ENCODE measurements at regions not wholly inside any gene's neighbourhood (a gene's known extent, or its start where the extent isn't known, plus 50 kb on each side); places are given as distances from the start of the nearest gene placed in this dataset.

- intact Hi-C loops (cut with DNase I) = no loop called here
- DNase-seq = no peak
These were observed 136.6 kb downstream of the RNF152 start for GRCh38 chr18:61756244-61756643.

GRCh38 chr18:61755555-61755954 lies 137.3 kb downstream of the RNF152 start:
- intact Hi-C loops (cut with DNase I) = no loop called here

DNA sequence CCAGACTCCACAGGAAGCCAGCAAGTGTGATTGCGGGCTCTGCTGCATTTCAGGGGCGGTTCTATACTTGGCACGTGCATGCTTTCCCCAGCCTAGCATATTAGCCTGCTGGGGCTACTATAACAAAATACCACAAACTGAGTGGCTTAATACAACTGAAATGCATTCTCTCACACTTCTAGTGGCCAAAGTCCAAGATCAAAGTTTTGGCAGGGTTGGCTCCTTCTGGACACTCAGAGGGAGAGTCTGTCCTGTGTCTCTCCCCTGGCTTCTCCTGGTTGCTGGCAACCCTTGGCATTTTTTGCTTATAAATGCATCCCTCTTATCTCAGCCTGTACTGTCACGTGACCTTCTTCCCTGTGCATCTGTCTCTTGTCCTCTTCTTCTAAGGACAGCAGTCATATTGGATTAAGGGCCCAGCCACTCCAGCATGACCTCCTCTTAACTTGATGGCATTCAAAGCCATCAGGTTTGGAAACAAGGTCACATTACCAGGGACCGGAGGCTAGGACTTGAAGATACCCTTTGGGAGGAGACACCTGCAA lies 138.7 kb downstream of the RNF152 start:
- no peak for DNase-seq
- intact Hi-C loops (cut with DNase I) = no loop called here

More at GRCh38 chr18:61755555-61755954, 137.3 kb downstream of the RNF152 start:
- no peak for DNase-seq

- DNase-seq = no peak
- intact Hi-C loops (cut with DNase I) = no loop called here
These were observed 139.4 kb downstream of the RNF152 start for GRCh38 chr18:61753373-61753772.

DNA sequence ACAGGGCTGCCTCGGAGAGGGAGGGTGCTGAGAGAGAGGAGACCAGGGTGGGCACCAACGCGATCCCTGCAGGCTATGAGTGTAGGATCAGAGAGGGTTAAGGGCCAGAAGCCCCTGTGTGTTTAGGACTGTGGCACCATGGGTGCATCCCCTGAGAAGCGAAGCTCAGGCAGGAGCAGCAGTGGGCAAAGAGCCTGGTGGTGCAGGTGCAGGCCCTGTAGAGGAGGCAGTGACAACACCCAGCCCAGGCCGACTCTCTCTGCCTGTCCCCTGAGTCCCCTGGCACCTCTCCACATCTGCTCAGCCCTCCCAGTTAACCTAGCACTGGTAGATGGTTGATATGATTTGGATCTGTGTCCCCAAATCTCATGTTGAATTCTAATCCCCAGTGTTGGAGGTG lies 139.8 kb downstream of the RNF152 start:
- intact Hi-C loops (cut with DNase I) = no loop called here
- DNase-seq = peak in 2 of 10 donors; percentile 58 to 62

DNA sequence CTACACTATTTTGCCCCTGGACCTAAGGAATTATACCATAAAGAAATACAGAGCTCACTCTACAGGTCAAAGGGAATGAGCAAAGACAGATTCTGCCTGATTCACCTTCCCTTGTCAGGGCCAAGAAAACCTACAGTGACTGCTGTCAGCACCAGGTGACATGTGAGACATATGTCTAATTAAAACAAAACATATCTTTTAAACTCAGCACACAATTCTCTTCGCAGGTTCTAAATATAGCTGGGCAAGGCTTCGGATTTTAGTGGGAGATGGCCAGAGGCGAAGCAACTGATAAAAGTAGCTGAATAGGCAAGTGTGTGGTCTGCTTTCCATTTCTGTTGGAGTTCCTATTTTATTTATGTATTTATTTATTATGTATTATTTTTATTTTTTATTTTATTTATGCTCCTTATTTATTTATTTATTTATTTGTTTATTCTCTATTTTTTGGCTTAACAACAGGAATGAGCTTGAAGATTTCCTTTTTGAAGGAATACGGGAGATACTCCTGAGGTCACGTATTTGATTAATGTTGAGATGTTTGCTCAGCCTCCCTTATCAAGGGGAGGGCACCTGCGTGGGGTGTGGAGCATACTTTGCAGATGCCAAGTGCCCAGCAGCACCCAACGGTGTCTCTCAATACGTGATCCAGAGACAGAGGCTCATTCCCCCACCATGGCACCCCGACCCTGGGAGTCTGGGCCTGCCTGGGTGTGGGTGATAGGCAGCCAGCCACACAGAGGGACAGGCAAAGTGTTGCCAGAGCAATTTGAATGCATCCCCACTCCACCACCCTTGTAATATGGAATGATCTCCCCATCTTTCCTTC lies 141.8 kb downstream of the RNF152 start:
- intact Hi-C loops (cut with DNase I) = no loop called here
- peak in 2 of 10 donors; percentile 49 to 50 for DNase-seq

GRCh38 chr18:61749546-61749945 lies 143.3 kb downstream of the RNF152 start:
- DNase-seq = no peak
- intact Hi-C loops (cut with DNase I) = no loop called here

DNA sequence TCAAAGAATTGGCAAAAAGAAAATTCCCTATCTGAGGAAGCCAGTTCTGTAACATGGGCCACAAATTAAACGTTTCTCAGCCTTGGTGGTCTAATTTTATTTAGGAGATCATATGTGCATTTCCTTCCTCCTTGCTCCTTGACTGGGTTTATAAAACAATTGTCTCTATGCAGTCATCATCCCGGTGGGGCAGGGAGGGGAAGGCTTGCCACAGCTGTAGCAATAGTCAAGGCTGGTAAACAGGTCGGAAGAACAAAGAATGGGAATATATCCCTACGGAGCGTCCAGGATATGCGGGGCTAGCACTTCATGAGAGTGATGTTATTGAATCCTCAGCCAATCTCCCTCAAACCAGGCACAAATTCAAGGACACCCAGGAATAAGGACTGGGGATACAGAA lies 143.8 kb downstream of the RNF152 start:
- no peak for DNase-seq
- intact Hi-C loops (cut with DNase I) = no loop called here

DNA sequence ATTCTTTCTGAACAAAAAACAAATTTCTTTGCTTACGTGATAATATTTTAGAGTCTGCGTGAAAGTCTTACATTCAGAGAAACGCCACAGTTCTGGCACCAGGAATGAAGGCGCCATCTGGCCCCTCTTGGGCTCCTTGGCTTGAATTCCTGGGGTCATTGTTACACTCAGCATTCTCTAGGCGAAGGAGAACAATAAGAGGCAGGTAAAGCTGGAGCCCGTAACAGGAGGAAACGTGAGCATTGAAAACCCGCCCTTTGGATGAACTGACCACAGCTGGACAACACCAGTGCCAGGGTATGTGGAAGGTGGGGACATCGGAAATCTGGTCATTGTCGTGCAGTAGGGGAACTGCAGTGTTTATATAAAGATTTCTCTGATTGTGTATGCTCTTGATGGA lies 144.8 kb downstream of the RNF152 start:
- DNase-seq = no peak
- intact Hi-C loops (cut with DNase I) = no loop called here

DNA sequence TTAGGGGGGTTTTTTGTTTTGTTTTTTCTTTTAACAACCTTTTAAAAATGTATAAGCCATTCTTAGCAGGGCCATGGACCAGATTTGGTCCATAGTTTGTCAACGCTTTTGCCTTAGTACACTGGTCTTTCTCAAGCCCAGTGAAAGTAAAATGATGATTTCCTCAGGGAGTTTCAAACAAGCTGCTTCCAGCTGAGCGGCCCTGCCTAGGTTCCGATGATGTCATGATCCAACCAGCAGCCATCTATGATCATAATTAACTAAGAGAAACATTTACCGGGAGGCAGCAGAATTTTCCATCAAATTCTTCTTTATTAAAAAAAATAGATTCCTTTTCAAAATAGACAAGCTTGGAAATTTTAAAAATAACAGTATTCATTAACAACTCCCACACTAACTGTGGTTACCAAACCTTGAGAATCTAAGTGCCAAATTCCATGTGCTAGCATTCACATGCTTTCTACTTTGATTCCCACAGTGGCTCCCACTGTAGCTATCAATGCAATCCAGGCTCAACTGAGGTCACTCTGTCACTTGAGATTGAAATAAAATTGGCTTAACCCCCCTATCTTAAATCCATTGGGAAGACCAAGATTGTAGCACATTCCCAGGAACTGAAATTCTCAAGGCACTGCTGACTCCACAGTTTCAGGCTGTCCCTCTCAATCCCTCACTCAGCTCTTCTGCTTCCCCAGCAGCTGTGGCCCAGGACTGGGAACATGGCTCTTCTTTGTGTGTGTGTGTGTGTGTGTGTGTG lies 148.9 kb downstream of the RNF152 start:
- intact Hi-C loops (cut with DNase I) = no loop called here
- DNase-seq = no peak

DNA sequence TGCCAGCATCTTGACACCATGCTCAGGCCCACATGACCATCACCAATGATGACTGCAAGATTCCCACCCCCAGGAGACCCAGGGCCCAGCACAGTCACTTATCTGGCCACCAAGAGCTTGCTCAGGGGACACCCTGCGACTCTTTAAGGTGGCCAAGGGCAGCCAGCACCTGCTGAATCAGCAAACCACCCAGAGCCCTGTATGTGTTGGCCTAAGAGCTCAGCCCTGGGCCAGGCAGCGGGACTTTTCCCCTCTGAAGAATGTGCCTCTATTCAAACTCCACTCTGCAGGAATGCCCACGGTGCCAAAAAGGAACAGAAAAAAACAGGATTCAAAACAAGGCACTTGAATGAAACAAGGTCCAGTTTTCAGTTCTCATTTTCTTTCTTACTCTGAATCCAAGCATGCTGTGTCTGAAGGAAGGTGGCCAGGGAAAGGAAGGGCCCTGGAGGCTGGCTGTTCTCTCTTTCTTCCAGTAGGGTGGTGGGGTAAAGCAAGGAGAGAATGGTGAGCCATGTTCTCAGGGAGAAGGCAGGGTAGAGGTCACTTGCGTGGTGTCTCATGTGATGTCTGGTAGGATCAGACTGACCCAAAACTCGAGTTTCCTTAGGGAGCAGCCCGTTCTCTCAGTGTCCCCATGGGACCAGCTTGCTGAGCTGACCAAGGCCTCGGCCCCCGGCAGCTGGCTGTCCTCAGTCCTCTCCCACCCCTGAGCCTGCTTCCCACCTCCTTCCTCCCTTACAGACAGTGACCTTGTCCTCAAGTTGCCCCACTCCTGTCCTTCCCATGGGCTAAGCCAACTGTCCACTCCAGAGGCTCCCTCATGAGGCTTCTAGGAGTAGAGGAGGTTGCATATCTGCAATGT lies 150.0 kb downstream of the RNF152 start:
- intact Hi-C loops (cut with DNase I) = no loop called here
- peak in 4 of 10 donors; percentile 12 to 81 (median 40) for DNase-seq

DNA sequence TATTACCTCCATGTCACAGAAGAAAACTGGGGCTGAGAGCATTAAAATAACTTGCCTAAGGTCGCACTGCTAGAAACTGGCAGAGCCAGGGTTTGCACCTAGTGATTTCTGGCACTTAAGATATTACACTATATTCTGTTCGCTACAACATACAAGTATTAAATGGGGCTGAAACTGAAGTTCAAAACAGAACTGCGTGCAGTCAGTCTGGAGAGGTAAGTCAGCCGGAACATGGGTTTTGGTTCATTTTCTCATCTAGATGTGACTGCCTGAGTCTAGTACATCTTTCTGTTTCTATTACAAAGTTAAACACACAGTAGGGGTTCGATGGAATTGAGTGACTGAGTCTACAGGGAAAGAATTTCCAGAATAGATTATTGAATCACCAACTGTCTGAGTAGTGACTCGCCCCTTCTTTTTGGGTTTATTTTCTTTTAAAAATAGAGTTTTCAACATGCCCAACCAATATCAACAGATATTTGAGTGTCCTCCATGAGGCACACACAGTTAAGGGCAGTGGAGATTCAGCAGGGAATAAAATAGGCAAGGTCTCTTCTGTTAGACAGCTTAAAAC lies 150.8 kb downstream of the RNF152 start:
- intact Hi-C loops (cut with DNase I) = no loop called here
- DNase-seq = no peak

DNA sequence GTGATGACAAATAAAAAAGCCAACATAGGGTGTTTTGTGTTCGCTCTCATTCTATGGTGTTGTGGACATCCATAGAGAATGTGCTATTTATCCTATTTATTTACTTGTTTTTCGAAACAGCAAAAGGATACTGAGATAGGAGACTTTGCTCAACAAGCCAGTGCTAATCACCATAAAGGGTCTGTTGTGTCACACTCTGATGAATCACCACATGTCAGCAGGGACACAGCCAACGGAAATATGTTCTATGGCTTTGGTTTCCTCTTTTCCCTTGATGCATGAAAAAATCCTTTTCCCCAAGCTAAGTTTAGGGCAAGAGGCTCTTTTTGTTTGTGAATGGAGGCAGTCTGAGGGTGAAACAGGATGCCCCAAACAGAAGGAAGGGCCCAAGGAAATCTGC lies 154.3 kb downstream of the RNF152 start:
- no peak for DNase-seq
- intact Hi-C loops (cut with DNase I) = no loop called here

DNA sequence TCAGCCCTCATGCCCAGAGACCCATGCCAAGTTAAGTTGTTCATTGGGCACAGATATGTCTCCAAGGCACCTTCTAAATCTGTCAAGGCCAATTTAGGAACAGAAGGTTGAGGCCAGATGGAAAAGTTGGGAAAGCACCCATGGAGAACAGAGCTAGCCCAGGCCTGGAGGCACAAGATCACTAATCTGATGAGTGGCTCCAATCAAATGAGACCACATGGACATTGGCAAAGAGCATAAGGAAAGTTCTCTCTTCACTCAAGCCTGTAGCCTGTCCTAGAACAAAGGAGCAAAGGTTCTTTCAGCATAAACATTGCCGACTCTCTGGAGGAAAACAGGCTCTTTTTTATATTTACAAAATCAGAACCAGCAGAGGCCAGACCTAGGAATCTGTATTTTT lies 154.8 kb downstream of the RNF152 start:
- intact Hi-C loops (cut with DNase I) = no loop called here
- no peak for DNase-seq

DNA sequence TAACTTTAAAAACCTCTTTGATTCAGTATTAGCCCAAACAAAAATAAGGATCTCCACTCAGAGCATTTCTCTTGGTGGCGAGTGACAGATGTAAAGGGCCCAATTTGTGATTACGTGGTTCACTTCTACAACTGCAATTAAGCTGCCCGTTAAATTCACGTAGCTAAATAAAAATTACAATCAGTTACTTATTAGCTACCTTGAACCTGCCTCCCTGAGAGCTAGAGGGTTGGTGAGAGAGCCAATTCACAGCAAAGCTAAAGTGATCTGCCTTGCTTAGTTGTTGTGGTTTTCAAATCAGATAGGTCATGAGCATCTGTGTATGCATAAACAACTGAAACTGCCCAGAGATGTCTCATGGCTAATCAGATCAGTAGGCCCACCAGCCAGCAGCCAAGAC lies 156.7 kb downstream of the RNF152 start:
- no peak for DNase-seq
- intact Hi-C loops (cut with DNase I) = no loop called here

DNA sequence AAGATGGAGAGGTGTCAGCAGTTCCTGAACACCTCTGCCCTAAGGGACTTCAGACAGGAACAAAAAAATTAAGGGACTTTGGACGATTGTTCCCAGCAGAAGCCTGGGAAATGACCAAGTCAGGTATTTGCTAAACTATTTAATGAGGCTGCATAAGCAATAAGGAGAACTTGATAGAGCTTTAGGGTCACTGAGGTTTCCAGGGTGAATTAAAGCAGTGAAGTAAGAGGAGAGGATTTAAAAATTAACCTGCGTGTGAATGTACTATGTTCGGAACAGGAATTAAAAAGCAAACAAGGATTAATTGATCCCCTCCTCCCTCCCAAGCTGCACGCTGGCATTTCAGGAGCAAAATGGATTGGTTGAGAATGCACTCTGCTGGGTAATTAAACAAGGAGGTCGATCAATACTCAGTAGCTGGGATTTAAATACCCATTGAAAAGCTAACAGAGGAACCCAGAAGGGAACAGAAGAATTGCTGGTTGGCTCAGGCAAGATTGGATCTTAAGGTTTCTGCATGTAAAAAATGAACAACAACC lies 157.2 kb downstream of the RNF152 start:
- intact Hi-C loops (cut with DNase I) = no loop called here

GRCh38 chr18:61734396-61734795 lies 158.4 kb downstream of the RNF152 start:
- intact Hi-C loops (cut with DNase I) = no loop called here
- DNase-seq = no peak

More for the DNA sequence above, 157.2 kb downstream of the RNF152 start:
- DNase-seq = no peak

GRCh38 chr18:61732854-61733253 lies 160.0 kb downstream of the RNF152 start:
- intact Hi-C loops (cut with DNase I) = no loop called here
- peak in 2 of 10 donors; percentile 33 to 60 for DNase-seq

GRCh38 chr18:61731693-61732376 lies 161.0 kb downstream of the RNF152 start:
- intact Hi-C loops (cut with DNase I) = no loop called here
- no peak for DNase-seq
